Neural cell (in vitro differentiated cells): ENCODE measurements at regions not wholly inside any gene's neighbourhood (a gene's known extent, or its start where the extent isn't known, plus 50 kb on each side); places are given as distances from the start of the nearest gene placed in this dataset.

ENCODE experiments used
- H2AFZ ChIP-seq: fragments of 200-600, 300-800 bp; sonication (generic), shearing (Covaris generic); 2 replicates; pipeline ENCODE4 v1.6.0; 2014; ENCODE audit warnings: low read depth, mild to moderate bottlenecking, antibody characterized with exemption, low read length, moderate library complexity
- H3F3A ChIP-seq: fragments of 200-600 bp; shearing (Covaris generic); 2 replicates; pipeline ENCODE4 v1.6.1; 2016; ENCODE audit warnings: mild to moderate bottlenecking, moderate library complexity, mixed read lengths, antibody characterized with exemption, low read length; ENCODE audit not compliant: insufficient read depth, poor library complexity, severe bottlenecking
- H3K27ac ChIP-seq: fragments of 200-600, 300-800 bp; sonication (generic), shearing (Covaris generic); 2 replicates; pipeline ENCODE4 v1.5.1; 2014; ENCODE audit warnings: mild to moderate bottlenecking, low read length, moderate library complexity
- H3K27me3 ChIP-seq: fragments of 300-800, 200-600 bp; sonication (generic), shearing (Covaris generic); 2 replicates; pipeline ENCODE4 v1.6.0; 2014; ENCODE audit warnings: mild to moderate bottlenecking, low read depth, low read length, moderate library complexity; ENCODE audit not compliant: insufficient read depth
- H3K36me3 ChIP-seq: fragments of 300-800, 200-600 bp; sonication (generic), shearing (Covaris generic); 2 replicates; pipeline ENCODE4 v1.5.1; 2014; ENCODE audit warnings: mild to moderate bottlenecking, antibody characterized with exemption, low read length, moderate library complexity; ENCODE audit not compliant: insufficient read depth
- H3K4me2 ChIP-seq: fragments of 300-800, 200-600 bp; sonication (generic), shearing (Covaris generic); 2 replicates; pipeline ENCODE4 v1.6.0; 2014; ENCODE audit warnings: mild to moderate bottlenecking, low read length
- H3K4me3 ChIP-seq: fragments of 300-800, 200-600 bp; sonication (generic), shearing (Covaris generic); 2 replicates; pipeline ENCODE4 v1.5.1; 2014; ENCODE audit warnings: mild to moderate bottlenecking, low read length, moderate library complexity
- H3K79me2 ChIP-seq: fragments of 200-600 bp; shearing (Covaris generic); replicated peaks from 2 replicates; pipeline ENCODE4 v1.6.0; 2014; ENCODE audit warnings: mild to moderate bottlenecking, low read length, moderate library complexity; ENCODE audit not compliant: insufficient read depth
- H3K9ac ChIP-seq: fragments of 300-800, 200-600 bp; sonication (generic), shearing (Covaris generic); 2 replicates; pipeline ENCODE4 v1.6.1; 2016; ENCODE audit warnings: mild to moderate bottlenecking, low read length, mixed read lengths
- H3K9me2 ChIP-seq: fragments of 200-600 bp; shearing (Covaris generic); 2 replicates; pipeline ENCODE4 v1.6.1; 2016; ENCODE audit warnings: mild to moderate bottlenecking, low read length, mixed read lengths; ENCODE audit not compliant: insufficient read depth
- H3K9me3 ChIP-seq: fragments of 200-600, 300-800 bp; sonication (generic), shearing (Covaris generic); 2 replicates; pipeline ENCODE4 v1.6.1; 2016; ENCODE audit warnings: mild to moderate bottlenecking, mixed run types, low read length, moderate library complexity, mixed read lengths
- H4K20me1 ChIP-seq: fragments of 200-600 bp; shearing (Covaris generic); 2 replicates; pipeline ENCODE4 v1.6.1; 2016; ENCODE audit warnings: mild to moderate bottlenecking, mixed run types; ENCODE audit not compliant: insufficient read depth
- CTCF ChIP-seq: fragments of 450-650 bp; IDR thresholded peaks from 2 replicates; pipeline ENCODE4 v1.5.1; 2014; ENCODE audit warnings: antibody characterized with exemption, mild to moderate bottlenecking, moderate library complexity; ENCODE audit not compliant: poor library complexity, severe bottlenecking
- EP300 ChIP-seq: fragments of 450-650 bp; conservative IDR thresholded peaks from 2 replicates; pipeline ENCODE4 v1.6.1; 2014; ENCODE audit warnings: antibody characterized with exemption, mild to moderate bottlenecking, moderate library complexity; ENCODE audit not compliant: poor library complexity, severe bottlenecking
- EZH2 ChIP-seq: fragments of 200-600, 300-800 bp; shearing (Covaris generic), sonication (generic); IDR thresholded peaks from 2 replicates; pipeline ENCODE4 v1.6.1; 2014; ENCODE audit warnings: antibody characterized with exemption, low read length, borderline replicate concordance, mild to moderate bottlenecking; ENCODE audit not compliant: insufficient read depth, poor library complexity, severe bottlenecking
- MXI1 ChIP-seq: fragments of 450-650 bp; conservative IDR thresholded peaks from 2 replicates; pipeline ENCODE4 v1.6.1; 2014; ENCODE audit warnings: antibody characterized with exemption, mild to moderate bottlenecking; ENCODE audit not compliant: poor library complexity, severe bottlenecking
- POLR2AphosphoS5 ChIP-seq: IDR thresholded peaks from 2 replicates; pipeline ENCODE4 v1.6.1; 2012
- RAD21 ChIP-seq: fragments of 450-650 bp; conservative IDR thresholded peaks from 2 replicates; pipeline ENCODE4 v1.6.1; 2014; ENCODE audit warnings: antibody characterized with exemption, mild to moderate bottlenecking, moderate library complexity
- REST ChIP-seq: IDR thresholded peaks from 2 replicates; pipeline ENCODE4 v1.6.1; 2012; ENCODE audit warnings: borderline replicate concordance
- SMC3 ChIP-seq: fragments of 450-650 bp; conservative IDR thresholded peaks from 2 replicates; pipeline ENCODE4 v1.6.1; 2014; ENCODE audit warnings: antibody characterized with exemption, mild to moderate bottlenecking, moderate library complexity; ENCODE audit not compliant: poor library complexity
- TAF1 ChIP-seq: IDR thresholded peaks from 2 replicates; pipeline ENCODE4 v1.6.1; 2012; ENCODE audit warnings: low read depth

GRCh38 chr22:27648074-27648473 lies 153.5 kb downstream of the MN1 start:
- Histone ChIP-seq H3K9ac (no peak overlapping the region), H2AFZ (no peak overlapping the region), H4K20me1 (no peaks in the 10 kb centered on the region), H3K9me2 (no peaks in the 10 kb centered on the region), H3K4me3 (no peak overlapping the region), H3K27me3 (no peaks in the 10 kb centered on the region), H3K27ac (no peak overlapping the region), H3K4me2 (no peak overlapping the region), H3K36me3 (no peaks in the 10 kb centered on the region), H3K9me3 (no peaks in the 10 kb centered on the region), H3F3A (no peaks in the 10 kb centered on the region), H3K79me2 (no peaks in the 10 kb centered on the region)
- no peak for TF ChIP-seq RAD21
- TF ChIP-seq EZH2: no peak
- no peak for TF ChIP-seq REST
- TF ChIP-seq CTCF: no peak
- no peak for TF ChIP-seq EP300
- TF ChIP-seq POLR2AphosphoS5: no peak
- TF ChIP-seq MXI1: no peak
- TF ChIP-seq TAF1: no peak
- no peak for TF ChIP-seq SMC3

GRCh38 chr22:27648853-27649252 lies 152.7 kb downstream of the MN1 start:
- TF ChIP-seq SMC3 (no peak), REST (no peak), POLR2AphosphoS5 (no peak), EP300 (no peak), TAF1 (no peak), EZH2 (no peak), MXI1 (no peak), RAD21 (no peak), CTCF (no peak)
- no peaks in the 10 kb centered on the region for H4K20me1 ChIP-seq
- no peaks in the 10 kb centered on the region for H3K27me3 ChIP-seq
- H3F3A ChIP-seq: no peaks in the 10 kb centered on the region
- H3K79me2 ChIP-seq: no peaks in the 10 kb centered on the region
- no peaks in the 10 kb centered on the region for H3K36me3 ChIP-seq
- no peaks in the 10 kb centered on the region for H3K9me2 ChIP-seq
- H3K27ac ChIP-seq: no peak overlapping the region
- no peak overlapping the region for H3K4me3 ChIP-seq
- no peak overlapping the region for H3K9ac ChIP-seq
- no peak overlapping the region for H2AFZ ChIP-seq
- H3K9me3 ChIP-seq: no peaks in the 10 kb centered on the region
- no peak overlapping the region for H3K4me2 ChIP-seq
